ENCODE measurements at regions not wholly inside any gene's neighbourhood (a gene's known extent, or its start where the extent isn't known, plus 50 kb on each side); places are given as distances from the start of the nearest gene placed in this dataset.

GRCh38 chr12:30829876-30830275, 75.1 kb upstream of the CAPRIN2 start:
- Mint-ChIP-seq H3K27me3 (ENCODE audit: unreplicated experiment) (no peaks in the 10 kb centered on the region), H3K4me3 (ENCODE audit: unreplicated experiment) (no peak overlapping the region), H3K36me3 (ENCODE audit: unreplicated experiment) (peaks cover 5% of the 10 kb centered on the region), H3K27ac (ENCODE audit: unreplicated experiment) (no peak overlapping the region), H3K4me1 (ENCODE audit: low read depth, unreplicated experiment) (peaks cover 20% of the 10 kb centered on the region), H3K9me3 (ENCODE audit: unreplicated experiment) (peaks cover 14% of the 10 kb centered on the region)
- no peak for TF ChIP-seq CTCF (IDR thresholded peaks at IDR 0.05; ENCODE audit: partially characterized antibody, unreplicated experiment)
- no peak for DNase-seq

GRCh38 chr12:30828686-30829085, 73.9 kb upstream of the CAPRIN2 start:
- H3K9me3 Mint-ChIP-seq (ENCODE audit: unreplicated experiment) = peaks cover 14% of the 10 kb centered on the region
- TF ChIP-seq CTCF (IDR thresholded peaks at IDR 0.05; ENCODE audit: partially characterized antibody, unreplicated experiment) = no peak
- no peak for DNase-seq
- H3K27me3 Mint-ChIP-seq (ENCODE audit: unreplicated experiment) = no peaks in the 10 kb centered on the region
- H3K4me1 Mint-ChIP-seq (ENCODE audit: low read depth, unreplicated experiment) = peaks cover 20% of the 10 kb centered on the region
- H3K4me3 Mint-ChIP-seq (ENCODE audit: unreplicated experiment) = no peak overlapping the region
- peaks cover 5% of the 10 kb centered on the region for H3K36me3 Mint-ChIP-seq (ENCODE audit: unreplicated experiment)
- peak overlapping the region; percentile 13 for H3K27ac Mint-ChIP-seq (ENCODE audit: unreplicated experiment)

- H3K27me3 Mint-ChIP-seq (ENCODE audit: unreplicated experiment) = peaks cover 3% of the 10 kb centered on the region
- DNase-seq = no peak
- H3K9me3 Mint-ChIP-seq (ENCODE audit: unreplicated experiment) = peaks cover 13% of the 10 kb centered on the region
- H3K4me3 Mint-ChIP-seq (ENCODE audit: unreplicated experiment) = no peak overlapping the region
- TF ChIP-seq CTCF (IDR thresholded peaks at IDR 0.05; ENCODE audit: partially characterized antibody, unreplicated experiment) = no peak
- peaks cover 5% of the 10 kb centered on the region for H3K36me3 Mint-ChIP-seq (ENCODE audit: unreplicated experiment)
- H3K27ac Mint-ChIP-seq (ENCODE audit: unreplicated experiment) = no peak overlapping the region
- H3K4me1 Mint-ChIP-seq (ENCODE audit: low read depth, unreplicated experiment) = peaks cover 20% of the 10 kb centered on the region
These were observed 72.6 kb upstream of the CAPRIN2 start for GRCh38 chr12:30827101-30828066.

GRCh38 chr12:30826276-30826675, 71.5 kb upstream of the CAPRIN2 start:
- no peak overlapping the region for H3K4me3 Mint-ChIP-seq (ENCODE audit: unreplicated experiment)
- H3K4me1 Mint-ChIP-seq (ENCODE audit: low read depth, unreplicated experiment) = peaks cover 20% of the 10 kb centered on the region
- H3K27ac Mint-ChIP-seq (ENCODE audit: unreplicated experiment) = no peak overlapping the region
- H3K27me3 Mint-ChIP-seq (ENCODE audit: unreplicated experiment) = peaks cover 5% of the 10 kb centered on the region
- no peak for DNase-seq
- no peak for TF ChIP-seq CTCF (IDR thresholded peaks at IDR 0.05; ENCODE audit: partially characterized antibody, unreplicated experiment)
- no peaks in the 10 kb centered on the region for H3K36me3 Mint-ChIP-seq (ENCODE audit: unreplicated experiment)
- peaks cover 13% of the 10 kb centered on the region for H3K9me3 Mint-ChIP-seq (ENCODE audit: unreplicated experiment)

- peaks cover 5% of the 10 kb centered on the region for H3K27me3 Mint-ChIP-seq (ENCODE audit: unreplicated experiment)
- H3K27ac Mint-ChIP-seq (ENCODE audit: unreplicated experiment) = no peak overlapping the region
- no peak overlapping the region for H3K4me3 Mint-ChIP-seq (ENCODE audit: unreplicated experiment)
- DNase-seq = no peak
- H3K9me3 Mint-ChIP-seq (ENCODE audit: unreplicated experiment) = peaks cover 11% of the 10 kb centered on the region
- no peak for TF ChIP-seq CTCF (IDR thresholded peaks at IDR 0.05; ENCODE audit: partially characterized antibody, unreplicated experiment)
- no peaks in the 10 kb centered on the region for H3K36me3 Mint-ChIP-seq (ENCODE audit: unreplicated experiment)
- H3K4me1 Mint-ChIP-seq (ENCODE audit: low read depth, unreplicated experiment) = peaks cover 18% of the 10 kb centered on the region
These were observed 70.6 kb upstream of the CAPRIN2 start for GRCh38 chr12:30825341-30825740.
